ENCODE measurements at regions not wholly inside any gene's neighbourhood (a gene's known extent, or its start where the extent isn't known, plus 50 kb on each side); places are given as distances from the start of the nearest gene placed in this dataset.

DNA sequence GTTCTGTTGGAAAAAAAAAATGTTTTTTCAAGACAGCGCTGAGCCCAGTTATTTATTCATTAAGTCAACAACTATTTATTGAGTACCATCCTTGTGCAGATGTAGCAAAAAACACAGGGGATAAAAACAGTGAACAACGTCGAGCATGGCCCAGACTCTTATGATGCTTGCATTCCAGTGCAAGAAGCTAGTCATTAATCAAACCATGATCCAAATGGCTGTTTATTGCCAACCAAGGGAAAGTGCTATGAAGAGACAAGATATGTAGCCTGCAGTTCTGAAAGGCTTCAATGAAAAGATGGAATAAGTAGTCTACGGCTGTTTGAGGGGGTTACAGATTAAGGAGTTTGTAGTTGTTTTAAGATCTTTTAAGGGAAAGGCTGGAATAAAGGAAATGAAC, 262.3 kb downstream of the NEBL start:
- Mint-ChIP-seq H3K4me1 (ENCODE audit: low read depth) (peaks cover 3% of the 10 kb centered on the region), H3K9me3 (ENCODE audit: low read depth) (peaks cover 9% of the 10 kb centered on the region), H3K27ac (no peak overlapping the region), H3K4me3 (ENCODE audit: low read depth) (no peak overlapping the region), H3K27me3 (no peaks in the 10 kb centered on the region), H3K36me3 (ENCODE audit: insufficient read depth) (no peaks in the 10 kb centered on the region)
- TF ChIP-seq, protein P1, sequence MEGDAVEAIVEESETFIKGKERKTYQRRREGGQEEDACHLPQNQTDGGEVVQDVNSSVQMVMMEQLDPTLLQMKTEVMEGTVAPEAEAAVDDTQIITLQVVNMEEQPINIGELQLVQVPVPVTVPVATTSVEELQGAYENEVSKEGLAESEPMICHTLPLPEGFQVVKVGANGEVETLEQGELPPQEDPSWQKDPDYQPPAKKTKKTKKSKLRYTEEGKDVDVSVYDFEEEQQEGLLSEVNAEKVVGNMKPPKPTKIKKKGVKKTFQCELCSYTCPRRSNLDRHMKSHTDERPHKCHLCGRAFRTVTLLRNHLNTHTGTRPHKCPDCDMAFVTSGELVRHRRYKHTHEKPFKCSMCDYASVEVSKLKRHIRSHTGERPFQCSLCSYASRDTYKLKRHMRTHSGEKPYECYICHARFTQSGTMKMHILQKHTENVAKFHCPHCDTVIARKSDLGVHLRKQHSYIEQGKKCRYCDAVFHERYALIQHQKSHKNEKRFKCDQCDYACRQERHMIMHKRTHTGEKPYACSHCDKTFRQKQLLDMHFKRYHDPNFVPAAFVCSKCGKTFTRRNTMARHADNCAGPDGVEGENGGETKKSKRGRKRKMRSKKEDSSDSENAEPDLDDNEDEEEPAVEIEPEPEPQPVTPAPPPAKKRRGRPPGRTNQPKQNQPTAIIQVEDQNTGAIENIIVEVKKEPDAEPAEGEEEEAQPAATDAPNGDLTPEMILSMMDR (IDR thresholded peaks at IDR 0.05; ENCODE audit: unreplicated experiment): no peak
- DNase-seq (ENCODE audit: low spot score, unreplicated experiment): no peak

DNA sequence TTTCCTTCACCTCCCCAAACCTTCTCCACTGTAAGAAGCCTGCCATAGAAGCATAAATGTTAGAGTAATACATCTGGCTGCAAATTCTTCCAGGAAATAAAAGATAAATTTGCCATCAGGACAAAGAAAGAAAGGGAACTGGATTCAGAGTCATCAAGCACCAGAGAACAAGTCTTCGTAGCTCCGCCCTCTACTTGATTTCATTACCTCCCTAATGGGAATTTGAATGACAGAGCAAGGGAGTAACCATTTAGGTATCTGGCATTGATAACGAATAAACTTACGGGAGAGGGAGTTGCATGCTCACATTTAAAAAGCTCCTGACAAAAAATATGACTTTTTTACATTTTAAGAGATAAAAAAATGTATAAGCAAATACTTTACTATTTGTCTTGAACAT, 263.4 kb downstream of the NEBL start:
- DNase-seq (ENCODE audit: low spot score, unreplicated experiment): no peak
- TF ChIP-seq, protein P1 (IDR thresholded peaks at IDR 0.05; ENCODE audit: unreplicated experiment): no peak
- Mint-ChIP-seq H3K27me3 (no peaks in the 10 kb centered on the region), H3K27ac (no peak overlapping the region), H3K36me3 (ENCODE audit: insufficient read depth) (no peaks in the 10 kb centered on the region), H3K4me3 (ENCODE audit: low read depth) (no peak overlapping the region), H3K4me1 (ENCODE audit: low read depth) (peaks cover 3% of the 10 kb centered on the region), H3K9me3 (ENCODE audit: low read depth) (peaks cover 9% of the 10 kb centered on the region)

DNA sequence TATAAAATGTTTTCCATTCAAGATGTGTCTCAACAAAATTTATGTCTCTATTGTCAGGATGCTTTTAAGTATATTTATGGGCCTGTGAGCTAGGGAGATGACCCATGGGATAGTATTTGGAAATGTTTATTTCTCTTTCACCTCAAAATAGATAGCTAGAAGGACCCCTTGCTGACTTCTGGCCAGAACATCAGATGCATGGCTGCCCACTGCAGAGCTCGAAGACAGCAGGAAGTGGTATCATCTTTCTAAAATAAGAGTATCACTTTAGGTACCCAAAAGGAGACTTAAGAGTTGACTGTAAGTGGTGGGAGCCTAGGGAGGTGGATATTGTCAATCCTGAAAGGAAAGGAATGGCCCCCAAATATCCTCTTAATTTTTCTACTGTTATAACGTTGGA, 264.4 kb downstream of the NEBL start:
- H3K4me1 Mint-ChIP-seq (ENCODE audit: low read depth): peaks cover 3% of the 10 kb centered on the region
- peaks cover 9% of the 10 kb centered on the region for H3K9me3 Mint-ChIP-seq (ENCODE audit: low read depth)
- no peak for DNase-seq (ENCODE audit: low spot score, unreplicated experiment)
- H3K36me3 Mint-ChIP-seq (ENCODE audit: insufficient read depth): no peaks in the 10 kb centered on the region
- TF ChIP-seq, protein P1 (IDR thresholded peaks at IDR 0.05; ENCODE audit: unreplicated experiment): no peak
- no peak overlapping the region for H3K27ac Mint-ChIP-seq
- H3K27me3 Mint-ChIP-seq: no peaks in the 10 kb centered on the region
- H3K4me3 Mint-ChIP-seq (ENCODE audit: low read depth): no peak overlapping the region

DNA sequence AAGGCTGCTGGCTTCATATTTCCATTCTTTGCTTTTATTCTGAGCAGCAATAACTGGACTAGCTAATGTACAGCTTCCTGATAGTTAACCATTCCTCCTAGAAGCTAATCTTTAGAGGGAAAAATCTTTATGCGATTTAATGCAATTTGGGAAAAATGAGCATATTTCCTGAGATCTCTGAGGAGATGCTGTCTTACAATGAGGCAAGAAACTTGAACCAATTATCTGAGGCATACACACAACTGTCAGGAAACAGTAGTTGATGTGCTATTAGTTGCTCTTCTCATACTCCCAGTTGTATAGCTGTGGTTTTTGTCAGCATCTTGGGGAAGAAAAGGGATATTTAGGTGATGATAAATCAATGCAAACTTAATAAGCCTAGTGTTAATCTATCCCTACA, 265.9 kb downstream of the NEBL start:
- Mint-ChIP-seq H3K27me3 (no peaks in the 10 kb centered on the region), H3K4me3 (ENCODE audit: low read depth) (no peak overlapping the region), H3K4me1 (ENCODE audit: low read depth) (peaks cover 3% of the 10 kb centered on the region), H3K36me3 (ENCODE audit: insufficient read depth) (no peaks in the 10 kb centered on the region), H3K27ac (no peak overlapping the region), H3K9me3 (ENCODE audit: low read depth) (no peaks in the 10 kb centered on the region)
- no peak for DNase-seq (ENCODE audit: low spot score, unreplicated experiment)
- TF ChIP-seq, protein P1 (IDR thresholded peaks at IDR 0.05; ENCODE audit: unreplicated experiment): no peak

DNA sequence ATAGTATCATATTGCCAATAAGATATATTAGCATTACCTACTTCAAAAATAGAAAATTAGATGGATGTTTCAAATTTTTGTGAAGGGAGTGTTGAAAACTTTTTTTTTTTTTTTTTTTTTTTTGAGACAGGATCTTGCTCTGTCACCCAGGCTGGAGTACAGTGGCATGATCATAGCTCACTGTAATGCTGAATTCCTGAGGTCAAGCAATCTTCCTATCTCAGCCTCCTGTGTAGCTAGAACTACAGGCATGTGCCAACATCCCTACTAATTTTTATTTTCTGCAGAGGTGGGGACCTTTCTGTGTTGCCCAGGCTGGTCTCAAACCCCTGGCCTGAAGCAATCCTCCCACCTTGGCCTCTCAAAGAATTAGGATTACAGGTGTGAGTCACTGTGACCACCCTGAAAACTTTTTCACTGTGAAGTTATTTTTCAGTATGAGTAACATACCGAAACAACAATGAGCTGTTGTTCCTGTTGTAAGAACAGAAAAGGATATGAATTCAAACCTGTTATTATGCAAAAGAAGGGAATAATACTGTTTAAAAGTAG, 266.9 kb downstream of the NEBL start:
- H3K27ac Mint-ChIP-seq: no peak overlapping the region
- peaks cover 3% of the 10 kb centered on the region for H3K4me1 Mint-ChIP-seq (ENCODE audit: low read depth)
- no peaks in the 10 kb centered on the region for H3K27me3 Mint-ChIP-seq
- no peaks in the 10 kb centered on the region for H3K36me3 Mint-ChIP-seq (ENCODE audit: insufficient read depth)
- H3K9me3 Mint-ChIP-seq (ENCODE audit: low read depth): no peaks in the 10 kb centered on the region
- DNase-seq (ENCODE audit: low spot score, unreplicated experiment): no peak
- H3K4me3 Mint-ChIP-seq (ENCODE audit: low read depth): no peak overlapping the region
- TF ChIP-seq, protein P1 (IDR thresholded peaks at IDR 0.05; ENCODE audit: unreplicated experiment): no peak
